ENCODE measurements at regions not wholly inside any gene's neighbourhood (a gene's known extent, or its start where the extent isn't known, plus 50 kb on each side); places are given as distances from the start of the nearest gene placed in this dataset.

DNA sequence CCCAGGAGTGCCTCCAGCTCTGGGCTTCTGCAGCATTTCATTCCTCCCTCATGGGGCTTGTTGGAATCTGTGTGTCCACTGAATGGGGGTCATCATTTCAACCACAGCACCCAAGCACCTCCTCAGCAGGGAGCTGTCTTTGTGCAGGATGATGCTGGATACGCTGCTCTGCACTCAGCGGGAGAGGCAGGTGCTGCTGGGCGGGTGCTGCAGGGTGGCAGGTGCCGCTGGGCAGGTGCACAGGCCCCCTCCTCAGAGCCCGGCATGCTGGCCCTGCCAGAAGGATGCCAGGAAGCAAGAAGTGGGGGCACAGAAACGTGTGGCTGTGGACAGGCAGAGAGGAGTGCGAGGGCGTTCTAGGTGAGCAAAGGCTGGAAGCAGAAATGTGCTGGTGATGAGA lies 121.8 kb upstream of the VSTM2B start:
- Mint-ChIP-seq H3K27ac (no peak overlapping the region), H3K9me3 (peaks cover 3% of the 10 kb centered on the region), H3K27me3 (no peaks in the 10 kb centered on the region), H3K4me1 (no peaks in the 10 kb centered on the region), H3K36me3 (no peaks in the 10 kb centered on the region), H3K4me3 (no peak overlapping the region)
- ATAC-seq, result no peak

DNA sequence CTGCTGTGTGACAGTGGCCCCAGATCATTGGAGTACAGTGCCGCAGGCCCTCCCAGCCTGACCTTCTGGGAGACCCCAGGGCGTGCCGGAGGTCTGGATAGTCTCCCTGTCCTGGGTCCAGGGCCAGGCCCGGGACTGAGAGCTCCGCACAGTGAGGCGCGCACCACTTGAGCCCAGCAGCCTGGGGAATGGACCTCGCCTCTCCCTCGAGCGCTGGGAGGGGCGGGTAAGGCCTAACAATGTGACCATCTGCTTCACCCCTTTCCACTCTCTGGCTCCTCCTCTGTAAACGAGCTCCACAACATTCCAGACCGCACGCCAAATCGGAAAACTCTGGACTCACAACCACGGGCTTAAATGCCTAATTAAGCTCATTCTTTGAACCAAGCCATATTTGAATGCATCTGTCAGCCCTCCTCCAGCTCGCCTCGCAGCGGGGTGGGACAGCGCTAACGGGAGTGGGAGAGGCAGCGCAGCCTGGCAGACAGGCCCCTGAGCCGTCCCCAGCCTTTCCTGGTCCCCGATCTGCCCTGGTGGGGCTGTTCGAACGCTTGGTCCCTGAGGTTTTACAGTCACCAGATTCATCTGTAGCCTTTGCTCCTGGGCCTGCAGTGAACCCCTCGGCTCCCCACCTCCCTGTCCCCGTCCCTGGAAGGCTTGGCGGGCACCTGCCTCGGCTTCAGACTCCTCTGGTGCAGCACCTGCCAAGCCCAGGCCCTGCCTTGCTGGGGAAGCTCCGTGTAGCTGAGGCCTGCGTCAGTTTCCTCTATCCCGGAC lies 120.7 kb upstream of the VSTM2B start:
- Mint-ChIP-seq H3K36me3 (no peaks in the 10 kb centered on the region), H3K27me3 (no peaks in the 10 kb centered on the region), H3K9me3 (peaks cover 4% of the 10 kb centered on the region), H3K4me1 (no peaks in the 10 kb centered on the region), H3K27ac (no peak overlapping the region), H3K4me3 (no peak overlapping the region)
- ATAC-seq, result no peak

DNA sequence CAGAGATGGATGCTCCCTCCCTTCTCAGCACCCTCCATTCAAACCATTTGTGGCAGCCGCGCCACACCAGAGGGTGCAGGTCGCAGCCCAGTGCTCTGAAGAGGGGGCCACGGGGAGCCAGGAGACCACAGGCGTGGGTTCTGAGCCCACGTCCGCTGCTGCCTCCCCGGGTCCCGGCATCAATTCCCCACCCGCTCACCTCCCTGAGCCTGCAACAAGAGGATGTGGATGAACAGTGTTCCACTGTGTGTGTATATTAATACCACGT lies 120.1 kb upstream of the VSTM2B start:
- ATAC-seq, result no peak
- H3K9me3 Mint-ChIP-seq, result peaks cover 8% of the 10 kb centered on the region
- H3K36me3 Mint-ChIP-seq, result no peaks in the 10 kb centered on the region
- H3K27me3 Mint-ChIP-seq, result no peaks in the 10 kb centered on the region
- no peak overlapping the region for H3K27ac Mint-ChIP-seq
- no peaks in the 10 kb centered on the region for H3K4me1 Mint-ChIP-seq
- H3K4me3 Mint-ChIP-seq, result no peak overlapping the region

DNA sequence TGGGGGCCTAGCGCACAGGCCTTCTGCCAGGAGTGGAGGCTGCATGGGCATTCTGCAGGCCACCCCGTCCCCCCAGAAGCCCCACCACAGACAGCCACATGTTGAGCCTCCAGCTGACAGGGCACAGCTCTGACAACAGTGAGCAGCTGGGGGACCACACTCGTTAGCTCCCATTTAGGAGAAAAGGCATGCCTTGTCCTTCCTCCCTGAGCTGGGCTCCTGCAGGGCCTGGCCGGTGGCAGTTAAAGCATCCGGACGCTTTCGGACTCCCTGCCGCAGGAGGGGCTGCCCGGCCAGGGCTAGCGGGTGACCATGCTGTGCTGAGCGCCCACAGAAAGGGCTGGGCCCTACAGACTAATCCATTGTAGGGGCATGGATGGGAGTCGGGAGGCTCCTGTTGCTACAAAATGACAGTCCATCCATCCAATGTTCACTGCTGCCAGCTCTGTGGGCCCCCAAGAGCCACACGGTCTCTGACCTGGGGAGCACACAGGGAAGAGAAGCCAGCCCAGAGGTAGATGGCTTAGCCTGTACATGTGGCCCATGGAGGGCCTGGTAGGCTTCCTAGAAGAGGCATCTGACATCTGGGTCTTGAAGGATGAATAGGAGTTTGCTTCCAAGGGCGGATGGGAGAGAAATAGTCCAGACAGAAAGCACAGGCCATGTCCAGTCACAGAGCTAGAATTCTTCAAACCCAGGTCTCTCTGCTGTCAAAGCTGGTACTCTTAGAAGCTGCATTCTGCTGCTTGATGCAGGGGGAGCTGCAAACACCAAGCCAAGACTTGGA lies 116.5 kb upstream of the VSTM2B start:
- Mint-ChIP-seq H3K4me3 (no peak overlapping the region), H3K4me1 (no peaks in the 10 kb centered on the region), H3K27me3 (no peaks in the 10 kb centered on the region), H3K9me3 (peaks cover 7% of the 10 kb centered on the region), H3K27ac (no peak overlapping the region), H3K36me3 (no peaks in the 10 kb centered on the region)
- ATAC-seq, result no peak

DNA sequence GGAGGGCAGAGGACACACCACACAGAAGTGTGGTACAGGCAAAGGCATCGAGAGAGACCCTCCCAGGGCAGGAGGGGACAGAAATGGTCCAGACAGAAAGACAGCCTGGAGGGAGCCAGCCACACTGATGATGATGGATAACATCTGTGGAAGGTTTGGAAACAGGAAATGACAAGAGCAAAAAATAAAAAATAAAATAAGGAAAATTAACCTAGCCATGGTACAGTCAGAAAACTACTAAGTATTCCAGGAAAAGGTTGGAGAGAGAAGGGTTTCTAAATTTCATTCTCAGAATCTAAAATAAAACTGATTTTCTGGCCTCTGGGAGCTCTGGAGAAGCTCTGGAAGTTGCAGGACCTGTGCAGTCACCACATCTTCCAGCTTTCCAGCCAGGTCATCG lies 115.2 kb upstream of the VSTM2B start:
- Mint-ChIP-seq H3K4me1 (no peaks in the 10 kb centered on the region), H3K9me3 (peaks cover 5% of the 10 kb centered on the region), H3K36me3 (no peaks in the 10 kb centered on the region), H3K27me3 (no peaks in the 10 kb centered on the region), H3K4me3 (no peak overlapping the region), H3K27ac (no peak overlapping the region)
- no peak for ATAC-seq

DNA sequence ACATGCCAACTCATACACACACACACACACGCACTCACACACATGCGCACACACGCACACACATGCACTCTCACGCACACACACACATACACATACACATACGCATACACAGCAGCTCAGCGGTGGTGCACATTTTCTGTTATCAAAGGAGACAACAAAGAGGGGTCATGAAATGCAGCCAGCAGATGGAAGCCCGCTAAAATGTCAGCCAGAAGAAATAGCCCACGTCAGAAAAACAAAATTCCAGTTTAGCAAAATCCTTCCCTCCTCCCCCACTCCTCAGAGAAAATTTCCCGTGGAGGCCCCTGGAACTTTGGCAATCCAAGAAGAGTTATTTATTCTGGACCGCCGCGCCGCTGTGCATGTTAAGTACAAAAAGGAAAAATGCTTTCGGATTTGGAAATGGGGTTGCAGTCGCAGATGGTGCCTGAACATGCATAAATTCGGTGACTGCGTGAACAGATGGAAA lies 114.6 kb upstream of the VSTM2B start:
- Mint-ChIP-seq H3K27me3 (no peaks in the 10 kb centered on the region), H3K4me3 (no peak overlapping the region), H3K36me3 (no peaks in the 10 kb centered on the region), H3K9me3 (peaks cover 5% of the 10 kb centered on the region), H3K27ac (no peak overlapping the region), H3K4me1 (no peaks in the 10 kb centered on the region)
- no peak for ATAC-seq

DNA sequence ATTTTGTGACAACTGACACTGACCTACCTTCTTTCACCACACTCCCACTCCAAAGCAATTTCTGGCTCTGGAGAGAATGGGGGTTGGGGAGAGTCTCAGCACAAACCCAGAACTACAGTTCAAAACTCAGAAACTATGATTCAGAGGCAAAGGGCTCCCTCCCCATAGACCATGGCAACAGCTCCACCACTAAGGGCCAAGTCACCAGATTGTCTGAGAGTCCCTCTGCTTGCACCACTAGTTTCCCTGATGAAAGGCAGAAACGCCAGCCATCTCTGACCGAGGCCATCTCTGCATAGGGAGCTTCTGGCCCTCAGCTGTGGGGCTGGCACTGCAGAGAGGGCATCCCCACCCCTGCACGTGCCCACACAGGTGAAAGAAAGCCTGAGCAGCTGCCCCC lies 112.4 kb upstream of the VSTM2B start:
- no peaks in the 10 kb centered on the region for H3K27me3 Mint-ChIP-seq
- peaks cover 5% of the 10 kb centered on the region for H3K9me3 Mint-ChIP-seq
- ATAC-seq, result no peak
- no peak overlapping the region for H3K27ac Mint-ChIP-seq
- no peak overlapping the region for H3K4me3 Mint-ChIP-seq
- no peaks in the 10 kb centered on the region for H3K4me1 Mint-ChIP-seq
- H3K36me3 Mint-ChIP-seq, result no peaks in the 10 kb centered on the region

DNA sequence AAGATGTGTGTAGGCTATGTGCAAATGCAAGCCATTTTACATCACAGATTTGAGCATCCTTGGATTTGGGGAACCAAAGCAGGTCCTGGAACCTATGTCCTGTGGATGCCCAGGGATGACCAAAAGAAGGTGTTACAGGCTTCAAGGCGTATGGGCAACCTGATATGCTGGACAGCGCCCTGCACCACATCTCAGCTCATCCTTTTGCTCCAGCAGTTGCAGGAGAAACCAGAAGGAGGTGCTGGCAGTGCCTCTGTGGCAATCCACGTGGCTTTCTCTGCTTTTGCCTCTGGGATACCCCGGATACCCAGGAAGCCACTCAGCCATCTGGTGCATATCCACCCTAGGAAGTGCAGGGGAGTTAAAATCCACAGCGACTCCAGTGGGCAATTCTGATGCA lies 110.3 kb upstream of the VSTM2B start:
- no peak for ATAC-seq
- H3K27me3 Mint-ChIP-seq, result no peaks in the 10 kb centered on the region
- H3K9me3 Mint-ChIP-seq, result peaks cover 5% of the 10 kb centered on the region
- no peaks in the 10 kb centered on the region for H3K36me3 Mint-ChIP-seq
- H3K4me1 Mint-ChIP-seq, result no peaks in the 10 kb centered on the region
- H3K27ac Mint-ChIP-seq, result no peak overlapping the region
- H3K4me3 Mint-ChIP-seq, result no peak overlapping the region

DNA sequence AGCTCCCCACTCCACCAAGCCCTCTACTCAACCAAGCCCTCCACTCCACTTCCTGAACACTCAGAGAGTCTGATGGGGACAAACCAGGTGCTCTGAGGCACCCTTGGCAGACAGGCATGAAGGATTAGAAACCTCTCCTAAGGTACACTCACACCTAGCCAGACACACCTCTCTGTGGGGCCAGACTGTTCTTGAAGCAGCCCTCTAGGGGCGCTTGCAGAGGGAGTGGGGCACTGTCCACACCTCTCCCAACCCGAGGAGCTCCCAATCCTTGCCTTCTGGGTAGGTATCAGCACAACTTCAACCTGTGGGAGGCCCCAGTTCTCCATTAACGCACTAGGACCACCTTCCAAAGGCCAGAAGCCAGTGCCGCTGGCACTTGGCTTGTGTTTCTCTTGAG lies 108.7 kb upstream of the VSTM2B start:
- Mint-ChIP-seq H3K36me3 (no peaks in the 10 kb centered on the region), H3K4me1 (no peaks in the 10 kb centered on the region), H3K4me3 (no peak overlapping the region), H3K27me3 (no peaks in the 10 kb centered on the region), H3K27ac (no peak overlapping the region), H3K9me3 (peaks cover 11% of the 10 kb centered on the region)
- no peak for ATAC-seq

DNA sequence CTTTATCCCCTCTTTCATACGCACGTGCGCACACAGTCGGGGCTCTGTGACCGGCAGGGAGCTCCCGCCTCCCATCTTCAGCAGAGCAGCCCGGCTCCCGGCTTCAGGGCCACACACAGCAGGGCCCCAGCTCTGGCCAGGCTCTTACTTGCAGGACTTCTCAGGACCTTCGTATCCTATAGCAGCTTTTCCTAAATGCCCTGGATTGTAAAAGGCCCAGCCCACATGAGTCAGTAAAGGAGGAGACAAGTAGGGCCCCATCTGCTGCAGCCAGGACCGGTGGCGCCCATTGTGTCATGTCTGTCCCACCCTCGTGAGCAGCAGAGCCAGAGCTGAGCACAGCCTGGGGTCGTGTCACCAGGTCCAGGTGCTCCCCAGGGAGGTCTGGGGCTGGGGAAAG lies 107.6 kb upstream of the VSTM2B start:
- Mint-ChIP-seq H3K4me1 (no peaks in the 10 kb centered on the region), H3K27ac (no peak overlapping the region), H3K9me3 (peaks cover 11% of the 10 kb centered on the region), H3K4me3 (no peak overlapping the region), H3K27me3 (no peaks in the 10 kb centered on the region), H3K36me3 (no peaks in the 10 kb centered on the region)
- ATAC-seq, result no peak

DNA sequence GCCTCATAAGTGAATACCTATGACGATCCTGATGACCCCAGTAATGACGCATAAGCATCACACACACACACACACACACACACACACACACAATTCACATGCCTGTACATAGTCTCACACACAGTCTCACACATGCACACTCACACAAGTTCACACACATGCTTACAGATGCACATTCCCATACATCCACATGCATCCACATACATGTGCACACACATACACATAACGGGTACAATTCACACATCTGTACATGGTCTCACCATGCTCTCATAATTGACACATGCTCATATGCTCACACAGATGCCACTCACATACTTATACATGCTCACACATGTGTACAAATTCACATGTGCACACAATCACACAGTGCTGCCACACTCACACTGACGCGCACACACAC lies 105.7 kb upstream of the VSTM2B start:
- no peaks in the 10 kb centered on the region for H3K27me3 Mint-ChIP-seq
- no peak overlapping the region for H3K27ac Mint-ChIP-seq
- H3K4me1 Mint-ChIP-seq, result no peaks in the 10 kb centered on the region

DNA sequence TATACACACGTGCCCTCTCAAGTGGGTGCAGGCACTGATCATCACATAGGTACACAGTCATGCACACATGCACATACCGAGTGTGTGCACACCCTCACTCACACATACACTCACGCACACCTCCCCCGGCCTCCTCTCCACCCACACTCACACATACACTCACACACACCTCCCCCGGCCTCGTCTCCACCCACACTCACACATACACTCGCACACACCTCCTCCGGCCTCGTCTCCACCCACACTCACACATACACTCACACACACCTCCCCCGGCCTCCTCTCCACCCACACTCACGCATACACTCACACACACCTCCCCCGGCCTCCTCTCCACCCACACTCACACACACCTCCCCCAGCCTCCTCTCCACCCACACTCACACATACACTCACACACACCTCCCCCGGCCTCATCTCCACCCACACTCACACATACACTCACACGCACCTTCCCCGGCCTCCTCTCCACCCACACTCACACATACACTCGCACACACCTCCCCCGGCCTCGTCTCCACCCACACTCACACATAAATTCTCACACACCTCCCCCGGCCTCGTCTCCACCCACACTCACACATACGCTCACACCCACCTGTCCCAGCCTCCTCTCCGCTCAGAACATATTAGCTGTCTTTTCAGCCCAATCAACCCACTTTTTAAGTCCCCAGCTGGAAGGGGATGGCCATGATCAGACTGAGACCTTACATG lies 105.2 kb upstream of the VSTM2B start:
- H3K9me3 Mint-ChIP-seq, result peaks cover 17% of the 10 kb centered on the region
- no peaks in the 10 kb centered on the region for H3K36me3 Mint-ChIP-seq
- no peak overlapping the region for H3K27ac Mint-ChIP-seq
- no peak for ATAC-seq
- H3K27me3 Mint-ChIP-seq, result no peaks in the 10 kb centered on the region
- no peaks in the 10 kb centered on the region for H3K4me1 Mint-ChIP-seq
- no peak overlapping the region for H3K4me3 Mint-ChIP-seq

More for the DNA sequence above, 105.7 kb upstream of the VSTM2B start:
- ATAC-seq, result no peak
- Mint-ChIP-seq H3K36me3 (no peaks in the 10 kb centered on the region), H3K9me3 (peaks cover 17% of the 10 kb centered on the region), H3K4me3 (no peak overlapping the region)

DNA sequence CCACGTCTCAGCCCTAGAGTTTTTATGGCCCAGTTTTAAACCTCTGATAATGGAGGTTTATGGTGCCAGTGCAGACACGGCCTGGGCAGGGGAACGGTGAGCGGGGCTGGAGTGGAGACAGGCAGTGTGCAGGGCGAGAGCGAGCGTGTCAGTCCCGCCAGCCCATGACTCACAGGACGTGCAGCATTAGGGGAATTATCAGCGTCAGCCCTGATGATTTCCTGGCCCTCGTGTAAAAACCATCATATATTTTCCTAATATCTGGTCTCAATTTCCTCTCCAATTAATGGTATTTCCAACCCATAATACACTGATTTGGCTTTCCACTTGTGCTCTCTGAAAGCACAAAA lies 104.6 kb upstream of the VSTM2B start:
- Mint-ChIP-seq H3K4me3 (no peak overlapping the region), H3K27ac (no peak overlapping the region), H3K4me1 (no peaks in the 10 kb centered on the region), H3K27me3 (no peaks in the 10 kb centered on the region), H3K36me3 (no peaks in the 10 kb centered on the region), H3K9me3 (peaks cover 17% of the 10 kb centered on the region)
- no peak for ATAC-seq

DNA sequence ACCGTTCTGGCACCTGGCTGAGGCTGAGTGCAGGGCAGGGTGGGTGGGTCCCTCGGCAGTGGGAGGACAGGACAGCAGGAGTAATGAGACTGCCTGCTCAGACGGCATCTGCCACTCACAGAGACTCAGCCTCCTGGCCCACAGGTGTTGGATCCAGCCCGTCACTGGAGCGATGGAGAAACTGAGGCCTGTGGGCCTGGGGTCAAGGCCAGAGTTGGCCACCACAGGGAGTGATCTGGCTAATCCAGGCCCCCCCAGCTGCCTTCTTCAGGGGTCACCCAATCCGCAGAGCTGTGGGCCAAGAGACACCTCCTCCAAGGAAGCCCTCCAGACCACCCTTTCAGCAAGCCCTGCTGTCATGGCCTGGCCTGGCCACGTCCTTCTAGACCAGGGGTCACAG lies 103.7 kb upstream of the VSTM2B start:
- H3K36me3 Mint-ChIP-seq, result no peaks in the 10 kb centered on the region
- no peaks in the 10 kb centered on the region for H3K27me3 Mint-ChIP-seq
- peaks cover 17% of the 10 kb centered on the region for H3K9me3 Mint-ChIP-seq
- no peak for ATAC-seq
- no peak overlapping the region for H3K27ac Mint-ChIP-seq
- H3K4me3 Mint-ChIP-seq, result no peak overlapping the region
- no peaks in the 10 kb centered on the region for H3K4me1 Mint-ChIP-seq

DNA sequence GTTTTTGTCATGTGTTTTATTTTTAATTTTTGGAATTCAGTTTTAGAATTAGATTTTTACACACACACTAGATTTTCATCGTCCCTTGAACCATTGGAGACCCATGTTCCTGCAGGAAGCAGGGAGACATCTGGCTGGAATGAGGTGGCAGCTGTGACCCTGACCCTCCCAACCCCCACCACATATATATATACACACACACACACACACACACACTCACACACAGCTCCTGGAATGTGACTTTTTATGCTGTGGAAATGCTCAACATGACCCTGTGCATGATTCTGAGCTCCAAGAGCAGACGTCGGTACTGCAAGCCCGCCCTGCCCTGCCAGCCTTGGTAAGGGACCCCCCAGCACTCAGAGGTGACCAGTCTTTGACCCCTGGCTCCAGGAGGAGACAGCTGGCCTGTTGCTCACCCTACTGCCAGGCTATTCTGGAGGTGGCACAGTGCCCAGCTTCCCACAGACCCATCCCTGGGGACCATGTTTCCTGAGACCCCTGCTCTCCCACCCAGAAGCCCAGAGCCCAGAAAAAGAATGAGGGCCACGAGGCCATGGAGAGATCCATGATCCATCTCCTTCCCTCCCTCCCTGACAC lies 103.2 kb upstream of the VSTM2B start:
- no peak for ATAC-seq
- Mint-ChIP-seq H3K36me3 (no peaks in the 10 kb centered on the region), H3K27me3 (no peaks in the 10 kb centered on the region), H3K27ac (no peak overlapping the region), H3K9me3 (peaks cover 17% of the 10 kb centered on the region), H3K4me1 (no peaks in the 10 kb centered on the region), H3K4me3 (no peak overlapping the region)

Data from stimulated activated memory B cell treated with anti-CD40 and anti-IgM and Interleukin-4, amounts not matched to agents 10 μg/mL and 1 μg/mL and 100 μg/mL, for 72 hours (primary cell).